IMR-90 (cell line): ENCODE measurements at regions not wholly inside any gene's neighbourhood (a gene's known extent, or its start where the extent isn't known, plus 50 kb on each side); places are given as distances from the start of the nearest gene placed in this dataset.

ENCODE experiments used
- BHLHE40 ChIP-seq: fragments of 150-350 bp; IDR thresholded peaks from 2 replicates; pipeline ENCODE4 v1.6.1; 2016; ENCODE audit warnings: mild to moderate bottlenecking, low read depth, low read length
- CEBPB ChIP-seq: IDR thresholded peaks from 2 replicates; pipeline ENCODE4 v1.6.1; 2012; ENCODE audit warnings: low read depth, low read length, improper control_type of control experiment
- CHD1 ChIP-seq: IDR thresholded peaks from 2 replicates; pipeline ENCODE4 v1.6.1; 2012; ENCODE audit warnings: low read depth, low read length, improper control_type of control experiment
- CTCF ChIP-seq: conservative IDR thresholded peaks from 2 replicates; pipeline ENCODE4 v1.5.1; 2012; ENCODE audit warnings: mild to moderate bottlenecking, low read depth, low read length, improper control_type of control experiment
- ELK1 ChIP-seq: fragments of 150-350 bp; IDR thresholded peaks from 2 replicates; pipeline ENCODE4 v1.6.1; 2016; ENCODE audit warnings: low read depth, mild to moderate bottlenecking, low read length, moderate library complexity, borderline replicate concordance
- MXI1 ChIP-seq: IDR thresholded peaks from 2 replicates; pipeline ENCODE4 v1.6.1; 2012; ENCODE audit warnings: low read depth, mild to moderate bottlenecking, low read length, moderate library complexity, borderline replicate concordance
- POLR2A ChIP-seq: IDR thresholded peaks from 2 replicates; pipeline ENCODE4 v1.6.1; 2012; ENCODE audit warnings: mild to moderate bottlenecking, low read depth, low read length
- RAD21 ChIP-seq: IDR thresholded peaks from 2 replicates; pipeline ENCODE4 v1.6.1; 2012; ENCODE audit warnings: low read length, improper control_type of control experiment
- RCOR1 ChIP-seq: IDR thresholded peaks from 2 replicates; pipeline ENCODE4 v1.6.1; 2012; ENCODE audit warnings: mild to moderate bottlenecking, low read length, improper control_type of control experiment; ENCODE audit not compliant: insufficient replicate concordance
- USF2 ChIP-seq: fragments of 150-350 bp; IDR thresholded peaks from 2 replicates; pipeline ENCODE4 v1.6.1; 2017; ENCODE audit warnings: mild to moderate bottlenecking, antibody characterized with exemption, low read length, low read depth

GRCh38 chr18:66795051-66795450 is 191.2 kb upstream of the CDH19 start:
- no peak for TF ChIP-seq POLR2A
- no peak for TF ChIP-seq CTCF
- TF ChIP-seq RCOR1, result no peak
- no peak for TF ChIP-seq USF2
- TF ChIP-seq CEBPB, result no peak
- no peak for TF ChIP-seq RAD21
- no peak for TF ChIP-seq CHD1
- TF ChIP-seq BHLHE40, result no peak
- TF ChIP-seq MXI1, result no peak
- TF ChIP-seq ELK1, result no peak
